Upper lobe of left lung (tissue), 6 donors: ENCODE measurements at regions not wholly inside any gene's neighbourhood (a gene's known extent, or its start where the extent isn't known, plus 50 kb on each side); places are given as distances from the start of the nearest gene placed in this dataset.

Source experiments
- ATAC-seq, 2 donors: fragments of 200-7000 bp; cut with Tn5 transposase; one replicate each; pipeline ENCODE4 v1.9.1; 2022; ENCODE audit warnings: mild to moderate bottlenecking in 2 of 2, moderate library complexity in 2 of 2; ENCODE audit not compliant: low FRiP score in 2 of 2
- DNase-seq, 2 donors: peaks; one replicate each; pipeline ENCODE4 v3.0.0-alpha.2; 2019 to 2020
- H3K27ac ChIP-seq, 4 donors: fragments of 200-600 bp; sonication (generic); one replicate each; pipeline ENCODE4 v1.5.1; 2016 to 2019
- H3K27me3 ChIP-seq, 4 donors: fragments of 200-600 bp; sonication (generic); one replicate each; pipeline ENCODE4 v1.5.1; 2017 to 2019
- H3K36me3 ChIP-seq, 4 donors: fragments of 200-600 bp; sonication (generic); one replicate each; pipeline ENCODE4 v1.5.1; 2016 to 2019
- H3K4me1 ChIP-seq, 4 donors: fragments of 200-600 bp; sonication (generic); one replicate each; pipeline ENCODE4 v1.5.1; 2018 to 2019
- H3K4me3 ChIP-seq, 4 donors: fragments of 200-600 bp; sonication (generic); one replicate each; pipeline ENCODE4 v1.5.1; 2017 to 2019; ENCODE audit warnings: mild to moderate bottlenecking in 2 of 4, moderate library complexity in 1 of 4
- H3K9me3 ChIP-seq, 4 donors: fragments of 200-600 bp; sonication (generic); one replicate each; pipeline ENCODE4 v1.5.1; 2018 to 2019
- EP300 ChIP-seq, 4 donors: sonication (generic); formaldehyde crosslinking; IDR thresholded peaks; one replicate each; pipeline ENCODE4 v1.5.1; 2017; ENCODE audit warnings: antibody characterized with exemption in 4 of 4, control low read depth in 2 of 4
- POLR2A ChIP-seq, 4 donors: fragments of 450-650 bp; IDR thresholded peaks; one replicate each; pipeline ENCODE4 v1.5.1; 2016 to 2017; ENCODE audit warnings: antibody characterized with exemption in 4 of 4, mild to moderate bottlenecking in 2 of 4
- POLR2AphosphoS5 ChIP-seq, 2 donors: sonication (generic); formaldehyde crosslinking; IDR thresholded peaks; one replicate each; pipeline ENCODE4 v1.5.1; 2017; ENCODE audit warnings: antibody characterized with exemption in 2 of 2
- WGBS, 2 donors: methylation state at CpG; one replicate each; pipeline ENCODE4 v1.1.5; 2017 to 2018; 5-methylcytosine and 5-hydroxymethylcytosine counted together
- small RNA-seq, 4 donors: library from RNA; depleted of rRNA; stranded (forward); fragments of <200 nt; gene quantifications; one replicate each; pipeline ENCODE3, GENCODE V24; 2016
- TF ChIP-seq, protein P1 (sequence below), 6 experiments: fragments of 450-650 bp in 4 of 6; fragments of 200-600 bp in 2 of 6; sonication (generic) in 2 of 6; IDR thresholded peaks; one replicate each; pipeline ENCODE4 v1.5.1; 2016 to 2019; ENCODE audit warnings: antibody characterized with exemption in 6 of 6
- donor health status: DM: no; HTN: no; CAD: no; lungs with moderate emphysema.
- donor health status: DM: no; HTN: yes; CAD: no; lungs with severe emphysema.

DNA sequence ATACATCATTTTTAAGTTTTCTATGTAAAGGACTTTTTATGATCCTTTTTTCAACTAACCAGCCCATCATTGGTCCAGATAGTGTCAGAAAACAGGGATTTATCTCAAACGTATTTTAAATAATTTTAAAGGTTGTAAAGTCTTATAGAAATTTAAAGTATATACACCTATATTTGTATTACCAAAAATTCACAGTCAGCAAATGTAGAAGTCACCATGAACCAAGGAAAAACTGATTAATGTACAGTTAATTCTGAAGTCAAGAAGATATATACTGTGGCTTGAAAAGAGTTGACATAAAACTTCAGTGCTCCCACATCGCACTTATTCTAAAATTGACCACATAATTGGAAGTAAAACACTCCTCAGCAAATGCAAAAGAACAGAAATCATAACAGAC, 52.4 kb upstream of the MAP2 start:
- H3K36me3 ChIP-seq, result no peaks in the 10 kb centered on the region
- H3K27ac ChIP-seq, result no peak overlapping the region
- TF ChIP-seq EP300 (IDR thresholded peaks at IDR 0.05) (no peak), POLR2A (IDR thresholded peaks at IDR 0.05) (no peak), POLR2AphosphoS5 (IDR thresholded peaks at IDR 0.05) (no peak)
- TF ChIP-seq, protein P1, sequence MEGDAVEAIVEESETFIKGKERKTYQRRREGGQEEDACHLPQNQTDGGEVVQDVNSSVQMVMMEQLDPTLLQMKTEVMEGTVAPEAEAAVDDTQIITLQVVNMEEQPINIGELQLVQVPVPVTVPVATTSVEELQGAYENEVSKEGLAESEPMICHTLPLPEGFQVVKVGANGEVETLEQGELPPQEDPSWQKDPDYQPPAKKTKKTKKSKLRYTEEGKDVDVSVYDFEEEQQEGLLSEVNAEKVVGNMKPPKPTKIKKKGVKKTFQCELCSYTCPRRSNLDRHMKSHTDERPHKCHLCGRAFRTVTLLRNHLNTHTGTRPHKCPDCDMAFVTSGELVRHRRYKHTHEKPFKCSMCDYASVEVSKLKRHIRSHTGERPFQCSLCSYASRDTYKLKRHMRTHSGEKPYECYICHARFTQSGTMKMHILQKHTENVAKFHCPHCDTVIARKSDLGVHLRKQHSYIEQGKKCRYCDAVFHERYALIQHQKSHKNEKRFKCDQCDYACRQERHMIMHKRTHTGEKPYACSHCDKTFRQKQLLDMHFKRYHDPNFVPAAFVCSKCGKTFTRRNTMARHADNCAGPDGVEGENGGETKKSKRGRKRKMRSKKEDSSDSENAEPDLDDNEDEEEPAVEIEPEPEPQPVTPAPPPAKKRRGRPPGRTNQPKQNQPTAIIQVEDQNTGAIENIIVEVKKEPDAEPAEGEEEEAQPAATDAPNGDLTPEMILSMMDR (IDR thresholded peaks at IDR 0.05), result no peak
- DNase-seq (no peak), ATAC-seq (no peak)
- no peaks in the 10 kb centered on the region for H3K27me3 ChIP-seq
- WGBS, 2 donors, result 81 to 88% methylated on average over 2 of the region's 2 CpGs
- H3K4me3 ChIP-seq, result no peak overlapping the region
- peaks cover 0 to 2% (median 0%) of the 10 kb centered on the region in 4 donors for H3K9me3 ChIP-seq
- H3K4me1 ChIP-seq, result peaks cover 0 to 7% (median 4%) of the 10 kb centered on the region in 4 donors

Small RNA genes in the stretch of these regions (small RNA-seq; reads per million reads assigned to genes)
- 0 reads per million in 4 donors for gene RNA5SP117
